HEK293 (cell line): ENCODE measurements at regions not wholly inside any gene's neighbourhood (a gene's known extent, or its start where the extent isn't known, plus 50 kb on each side); places are given as distances from the start of the nearest gene placed in this dataset.

Source experiments
- KLF9 ChIP-seq: fragments of 450-650 bp; formaldehyde crosslinking; IDR thresholded peaks from 2 replicates; pipeline ENCODE4 v1.5.1; 2016; ENCODE audit warnings: missing biosample characterization, missing genetic modification characterization, low read depth
- ZBTB1 ChIP-seq: fragments of 450-650 bp; formaldehyde crosslinking; IDR thresholded peaks from 2 replicates; pipeline ENCODE4 v1.5.1; 2016; ENCODE audit warnings: missing biosample characterization, missing genetic modification characterization
- ZNF10 ChIP-seq: fragments of 450-650 bp; formaldehyde crosslinking; IDR thresholded peaks from 2 replicates; pipeline ENCODE4 v1.5.1; 2017; ENCODE audit warnings: missing biosample characterization, missing genetic modification characterization
- ZNF133 ChIP-seq: fragments of 450-650 bp; formaldehyde crosslinking; IDR thresholded peaks from 2 replicates; pipeline ENCODE4 v1.5.1; 2016; ENCODE audit warnings: missing biosample characterization, missing genetic modification characterization
- ZNF426 ChIP-seq: fragments of 450-650 bp; formaldehyde crosslinking; IDR thresholded peaks from 2 replicates; pipeline ENCODE4 v1.5.1; 2017; ENCODE audit warnings: missing biosample characterization, missing genetic modification characterization, mild to moderate bottlenecking, inconsistent platforms, moderate library complexity
- ZNF548 ChIP-seq: fragments of 450-650 bp; formaldehyde crosslinking; IDR thresholded peaks from 2 replicates; pipeline ENCODE4 v1.5.1; 2016; ENCODE audit warnings: missing biosample characterization, missing genetic modification characterization
- ZNF670 ChIP-seq: fragments of 450-650 bp; formaldehyde crosslinking; IDR thresholded peaks from 2 replicates; pipeline ENCODE4 v1.5.1; 2016; ENCODE audit warnings: missing biosample characterization, missing genetic modification characterization, low read depth
- TF ChIP-seq, protein P1 (sequence below): fragments of 450-650 bp; formaldehyde crosslinking; IDR thresholded peaks from 2 replicates; pipeline ENCODE4 v1.5.1; 2016; ENCODE audit warnings: missing biosample characterization, missing genetic modification characterization
- TF ChIP-seq, protein P2 (sequence below): fragments of 450-650 bp; formaldehyde crosslinking; IDR thresholded peaks from 2 replicates; pipeline ENCODE4 v1.5.1; 2016; ENCODE audit warnings: missing biosample characterization, missing genetic modification characterization
- TF ChIP-seq, protein P3 (sequence below): fragments of 450-650 bp; formaldehyde crosslinking; IDR thresholded peaks from 2 replicates; pipeline ENCODE4 v1.5.1; 2016; ENCODE audit warnings: missing biosample characterization, missing genetic modification characterization
- TF ChIP-seq, protein P4 (sequence below): fragments of 450-650 bp; formaldehyde crosslinking; IDR thresholded peaks from 2 replicates; pipeline ENCODE4; 2016; ENCODE audit warnings: missing biosample characterization, missing genetic modification characterization

DNA sequence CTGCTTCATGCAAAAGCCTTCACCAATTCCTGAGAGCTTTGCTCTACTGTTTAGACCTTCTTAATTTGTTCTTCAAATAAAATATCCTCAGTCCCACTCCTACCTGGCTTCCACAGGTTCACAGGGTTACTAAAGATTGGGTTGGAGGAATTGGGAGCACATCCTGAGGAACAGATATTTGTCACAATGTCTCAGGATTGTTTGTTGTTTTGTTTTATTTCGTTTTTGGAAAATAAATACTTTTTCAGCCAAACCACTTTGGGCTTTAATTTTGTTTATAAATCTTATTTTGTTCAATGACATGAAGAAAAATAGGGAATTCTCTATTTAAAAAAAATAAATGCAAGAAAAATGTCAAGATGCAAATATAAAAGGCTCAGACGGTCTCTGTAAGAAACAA, 249.0 kb downstream of the MEF2C start:
- TF ChIP-seq, protein P1, sequence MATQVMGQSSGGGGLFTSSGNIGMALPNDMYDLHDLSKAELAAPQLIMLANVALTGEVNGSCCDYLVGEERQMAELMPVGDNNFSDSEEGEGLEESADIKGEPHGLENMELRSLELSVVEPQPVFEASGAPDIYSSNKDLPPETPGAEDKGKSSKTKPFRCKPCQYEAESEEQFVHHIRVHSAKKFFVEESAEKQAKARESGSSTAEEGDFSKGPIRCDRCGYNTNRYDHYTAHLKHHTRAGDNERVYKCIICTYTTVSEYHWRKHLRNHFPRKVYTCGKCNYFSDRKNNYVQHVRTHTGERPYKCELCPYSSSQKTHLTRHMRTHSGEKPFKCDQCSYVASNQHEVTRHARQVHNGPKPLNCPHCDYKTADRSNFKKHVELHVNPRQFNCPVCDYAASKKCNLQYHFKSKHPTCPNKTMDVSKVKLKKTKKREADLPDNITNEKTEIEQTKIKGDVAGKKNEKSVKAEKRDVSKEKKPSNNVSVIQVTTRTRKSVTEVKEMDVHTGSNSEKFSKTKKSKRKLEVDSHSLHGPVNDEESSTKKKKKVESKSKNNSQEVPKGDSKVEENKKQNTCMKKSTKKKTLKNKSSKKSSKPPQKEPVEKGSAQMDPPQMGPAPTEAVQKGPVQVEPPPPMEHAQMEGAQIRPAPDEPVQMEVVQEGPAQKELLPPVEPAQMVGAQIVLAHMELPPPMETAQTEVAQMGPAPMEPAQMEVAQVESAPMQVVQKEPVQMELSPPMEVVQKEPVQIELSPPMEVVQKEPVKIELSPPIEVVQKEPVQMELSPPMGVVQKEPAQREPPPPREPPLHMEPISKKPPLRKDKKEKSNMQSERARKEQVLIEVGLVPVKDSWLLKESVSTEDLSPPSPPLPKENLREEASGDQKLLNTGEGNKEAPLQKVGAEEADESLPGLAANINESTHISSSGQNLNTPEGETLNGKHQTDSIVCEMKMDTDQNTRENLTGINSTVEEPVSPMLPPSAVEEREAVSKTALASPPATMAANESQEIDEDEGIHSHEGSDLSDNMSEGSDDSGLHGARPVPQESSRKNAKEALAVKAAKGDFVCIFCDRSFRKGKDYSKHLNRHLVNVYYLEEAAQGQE (tag by site-specific recombination): no peak
- TF ChIP-seq ZNF133 (no peak), ZNF548 (tag by site-specific recombination) (no peak), KLF9 (tag by site-specific recombination) (no peak), ZNF10 (tag by site-specific recombination) (no peak), ZNF670 (tag by site-specific recombination) (no peak), ZNF426 (tag by site-specific recombination) (no peak), ZBTB1 (no peak)
- TF ChIP-seq, protein P2, sequence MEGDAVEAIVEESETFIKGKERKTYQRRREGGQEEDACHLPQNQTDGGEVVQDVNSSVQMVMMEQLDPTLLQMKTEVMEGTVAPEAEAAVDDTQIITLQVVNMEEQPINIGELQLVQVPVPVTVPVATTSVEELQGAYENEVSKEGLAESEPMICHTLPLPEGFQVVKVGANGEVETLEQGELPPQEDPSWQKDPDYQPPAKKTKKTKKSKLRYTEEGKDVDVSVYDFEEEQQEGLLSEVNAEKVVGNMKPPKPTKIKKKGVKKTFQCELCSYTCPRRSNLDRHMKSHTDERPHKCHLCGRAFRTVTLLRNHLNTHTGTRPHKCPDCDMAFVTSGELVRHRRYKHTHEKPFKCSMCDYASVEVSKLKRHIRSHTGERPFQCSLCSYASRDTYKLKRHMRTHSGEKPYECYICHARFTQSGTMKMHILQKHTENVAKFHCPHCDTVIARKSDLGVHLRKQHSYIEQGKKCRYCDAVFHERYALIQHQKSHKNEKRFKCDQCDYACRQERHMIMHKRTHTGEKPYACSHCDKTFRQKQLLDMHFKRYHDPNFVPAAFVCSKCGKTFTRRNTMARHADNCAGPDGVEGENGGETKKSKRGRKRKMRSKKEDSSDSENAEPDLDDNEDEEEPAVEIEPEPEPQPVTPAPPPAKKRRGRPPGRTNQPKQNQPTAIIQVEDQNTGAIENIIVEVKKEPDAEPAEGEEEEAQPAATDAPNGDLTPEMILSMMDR: no peak
- TF ChIP-seq, protein P3, sequence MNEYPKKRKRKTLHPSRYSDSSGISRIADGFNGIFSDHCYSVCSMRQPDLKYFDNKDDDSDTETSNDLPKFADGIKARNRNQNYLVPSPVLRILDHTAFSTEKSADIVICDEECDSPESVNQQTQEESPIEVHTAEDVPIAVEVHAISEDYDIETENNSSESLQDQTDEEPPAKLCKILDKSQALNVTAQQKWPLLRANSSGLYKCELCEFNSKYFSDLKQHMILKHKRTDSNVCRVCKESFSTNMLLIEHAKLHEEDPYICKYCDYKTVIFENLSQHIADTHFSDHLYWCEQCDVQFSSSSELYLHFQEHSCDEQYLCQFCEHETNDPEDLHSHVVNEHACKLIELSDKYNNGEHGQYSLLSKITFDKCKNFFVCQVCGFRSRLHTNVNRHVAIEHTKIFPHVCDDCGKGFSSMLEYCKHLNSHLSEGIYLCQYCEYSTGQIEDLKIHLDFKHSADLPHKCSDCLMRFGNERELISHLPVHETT (tag by site-specific recombination): no peak
- TF ChIP-seq, protein P4, sequence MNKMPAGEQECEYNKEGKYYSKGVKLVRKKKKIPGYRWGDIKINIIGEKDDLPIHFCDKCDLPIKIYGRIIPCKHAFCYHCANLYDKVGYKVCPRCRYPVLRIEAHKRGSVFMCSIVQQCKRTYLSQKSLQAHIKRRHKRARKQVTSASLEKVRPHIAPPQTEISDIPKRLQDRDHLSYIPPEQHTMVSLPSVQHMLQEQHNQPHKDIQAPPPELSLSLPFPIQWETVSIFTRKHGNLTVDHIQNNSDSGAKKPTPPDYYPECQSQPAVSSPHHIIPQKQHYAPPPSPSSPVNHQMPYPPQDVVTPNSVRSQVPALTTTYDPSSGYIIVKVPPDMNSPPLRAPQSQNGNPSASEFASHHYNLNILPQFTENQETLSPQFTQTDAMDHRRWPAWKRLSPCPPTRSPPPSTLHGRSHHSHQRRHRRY (tag by site-specific recombination): no peak
